ENCODE measurements at regions not wholly inside any gene's neighbourhood (a gene's known extent, or its start where the extent isn't known, plus 50 kb on each side); places are given as distances from the start of the nearest gene placed in this dataset.

DNA sequence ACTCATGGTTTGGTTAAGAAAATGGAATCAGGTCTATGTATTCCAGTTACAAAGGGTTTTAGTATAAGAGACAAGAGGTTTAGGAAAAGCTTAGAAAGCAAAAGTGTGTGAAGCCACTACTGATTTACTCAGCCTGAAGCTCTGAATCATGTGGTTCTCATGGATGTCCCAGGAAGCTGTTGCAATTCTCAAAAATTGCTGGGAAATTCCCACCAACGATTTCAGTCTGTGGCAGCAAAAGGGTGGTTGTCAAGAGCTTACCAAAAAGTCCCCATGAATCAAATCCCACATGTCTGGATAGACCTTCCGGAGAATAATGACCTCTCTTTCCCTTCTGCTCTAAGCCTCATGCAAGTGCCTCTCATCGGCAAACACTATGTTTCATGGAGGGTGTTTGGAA lies 929.9 kb downstream of the TLE4 start:
- TF ChIP-seq, protein P1, sequence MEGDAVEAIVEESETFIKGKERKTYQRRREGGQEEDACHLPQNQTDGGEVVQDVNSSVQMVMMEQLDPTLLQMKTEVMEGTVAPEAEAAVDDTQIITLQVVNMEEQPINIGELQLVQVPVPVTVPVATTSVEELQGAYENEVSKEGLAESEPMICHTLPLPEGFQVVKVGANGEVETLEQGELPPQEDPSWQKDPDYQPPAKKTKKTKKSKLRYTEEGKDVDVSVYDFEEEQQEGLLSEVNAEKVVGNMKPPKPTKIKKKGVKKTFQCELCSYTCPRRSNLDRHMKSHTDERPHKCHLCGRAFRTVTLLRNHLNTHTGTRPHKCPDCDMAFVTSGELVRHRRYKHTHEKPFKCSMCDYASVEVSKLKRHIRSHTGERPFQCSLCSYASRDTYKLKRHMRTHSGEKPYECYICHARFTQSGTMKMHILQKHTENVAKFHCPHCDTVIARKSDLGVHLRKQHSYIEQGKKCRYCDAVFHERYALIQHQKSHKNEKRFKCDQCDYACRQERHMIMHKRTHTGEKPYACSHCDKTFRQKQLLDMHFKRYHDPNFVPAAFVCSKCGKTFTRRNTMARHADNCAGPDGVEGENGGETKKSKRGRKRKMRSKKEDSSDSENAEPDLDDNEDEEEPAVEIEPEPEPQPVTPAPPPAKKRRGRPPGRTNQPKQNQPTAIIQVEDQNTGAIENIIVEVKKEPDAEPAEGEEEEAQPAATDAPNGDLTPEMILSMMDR (conservative IDR thresholded peaks at IDR 0.05) = no peak

DNA sequence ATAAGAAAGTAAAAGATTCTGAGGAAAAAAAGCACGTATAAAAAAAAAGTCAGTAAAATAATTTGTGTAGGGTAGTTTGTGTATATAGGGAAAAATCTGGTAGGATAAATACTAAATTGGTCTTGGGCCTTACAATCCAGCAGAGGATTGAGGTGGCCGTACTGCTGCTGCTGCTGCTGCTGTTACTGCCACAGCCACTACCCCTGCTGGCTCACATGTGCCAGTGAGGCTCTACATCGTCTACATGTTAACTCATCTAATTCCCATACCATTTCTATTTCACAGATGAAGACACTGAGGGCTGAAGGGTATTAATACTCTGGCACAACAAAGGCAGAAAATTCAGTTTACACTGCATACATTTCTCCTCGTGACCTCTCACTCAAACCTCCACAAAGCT lies 928.5 kb downstream of the TLE4 start:
- no peak overlapping the region for H3K27ac ChIP-seq
- no peak for TF ChIP-seq ZFX (IDR thresholded peaks at IDR 0.05)
- TF ChIP-seq, protein P1 (conservative IDR thresholded peaks at IDR 0.05) = no peak

More for the DNA sequence above, 929.9 kb downstream of the TLE4 start:
- no peak overlapping the region for H3K27ac ChIP-seq

- TF ChIP-seq, protein P1 (conservative IDR thresholded peaks at IDR 0.05) = no peak
- no peak for TF ChIP-seq ZFX (IDR thresholded peaks at IDR 0.05)
Observed at GRCh38 chr9:80498001-80498555, 926.3 kb downstream of the TLE4 start.

DNA sequence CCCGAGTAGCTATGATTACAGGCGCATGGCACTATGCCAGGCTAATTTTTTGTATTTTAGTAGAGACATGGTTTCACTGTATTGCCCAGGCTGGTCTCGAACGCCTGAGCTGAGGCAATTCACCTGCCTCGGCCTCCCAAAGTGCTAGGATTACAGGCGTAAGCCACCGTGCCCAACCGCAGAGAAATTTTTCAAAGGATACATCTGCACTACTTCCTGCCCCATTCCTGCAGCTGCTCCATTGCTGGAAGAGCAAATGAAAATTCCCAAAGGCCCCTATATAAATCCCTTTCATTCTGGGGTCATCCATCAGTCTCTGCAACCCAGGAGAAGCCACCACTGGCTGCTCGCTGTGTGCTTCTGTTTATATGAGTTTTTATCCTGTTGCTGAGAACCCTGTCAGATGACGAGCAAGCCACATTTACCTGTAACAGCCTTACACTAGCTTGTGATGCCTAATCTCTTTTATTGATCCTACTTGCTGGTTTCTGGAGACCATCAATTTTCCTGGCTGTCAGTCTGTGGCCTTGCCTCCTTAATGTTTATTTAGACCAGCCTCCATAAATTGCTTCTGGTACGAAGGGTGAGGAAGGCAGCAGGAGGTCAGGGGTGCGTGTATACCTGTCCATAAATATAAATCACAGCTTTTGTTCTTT lies 925.3 kb downstream of the TLE4 start:
- no peak for TF ChIP-seq ZFX (IDR thresholded peaks at IDR 0.05)
- TF ChIP-seq, protein P1 (conservative IDR thresholded peaks at IDR 0.05) = no peak
- no peak overlapping the region for H3K27ac ChIP-seq

More at GRCh38 chr9:80498001-80498555, 926.3 kb downstream of the TLE4 start:
- H3K27ac ChIP-seq = no peak overlapping the region

GRCh38 chr9:80493258-80493657 lies 921.5 kb downstream of the TLE4 start:
- TF ChIP-seq, protein P1 (conservative IDR thresholded peaks at IDR 0.05) = no peak
- TF ChIP-seq ZFX (IDR thresholded peaks at IDR 0.05) = no peak
- H3K27ac ChIP-seq = no peak overlapping the region

DNA sequence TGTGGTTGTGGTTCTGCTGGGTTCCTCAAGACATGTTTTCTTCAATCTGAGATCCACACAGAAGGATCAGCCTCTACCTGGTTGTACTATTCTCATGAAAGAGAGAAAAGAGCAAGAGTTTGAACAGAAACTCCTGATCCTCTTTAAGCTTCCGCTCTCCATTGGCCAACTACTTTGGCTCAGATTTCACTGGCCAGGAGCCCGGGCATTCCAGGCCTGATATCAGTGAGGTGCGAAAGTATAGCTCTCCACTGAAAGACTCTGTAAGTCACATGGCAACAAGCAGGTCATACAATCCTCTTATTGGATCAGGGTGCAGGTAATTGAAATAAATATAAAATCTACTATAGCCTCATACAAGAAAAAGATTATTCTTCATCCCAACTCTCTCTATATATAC lies 920.5 kb downstream of the TLE4 start:
- TF ChIP-seq, protein P1 (conservative IDR thresholded peaks at IDR 0.05) = no peak
- no peak for TF ChIP-seq ZFX (IDR thresholded peaks at IDR 0.05)
- no peak overlapping the region for H3K27ac ChIP-seq

DNA sequence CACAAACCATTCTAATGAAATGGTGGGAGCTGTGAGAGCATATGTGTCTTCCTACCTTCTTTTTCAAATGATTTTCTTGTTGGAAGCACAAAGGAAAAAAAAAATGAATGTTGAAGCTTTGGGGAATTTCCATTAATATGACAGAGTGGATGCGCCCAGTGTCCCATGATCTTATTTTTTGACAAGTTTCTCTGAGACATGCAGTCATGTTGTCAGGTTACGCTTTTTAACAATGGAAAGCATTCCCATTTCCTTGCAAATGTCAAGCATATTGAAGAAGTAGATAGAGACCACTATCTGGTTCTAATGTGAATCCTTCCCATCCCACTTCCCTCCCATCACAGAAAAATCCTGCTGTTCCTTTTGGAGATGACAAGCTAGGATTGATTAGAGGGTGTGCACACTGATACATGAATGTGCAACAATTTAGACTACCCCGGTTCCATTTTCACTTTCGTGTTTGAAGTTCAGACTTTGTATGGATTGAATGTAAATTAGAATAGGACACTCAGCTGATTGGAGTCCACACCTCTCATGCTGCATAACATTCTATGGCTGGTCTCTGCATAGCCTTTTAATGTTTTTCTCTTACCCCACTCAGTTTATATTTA lies 919.4 kb downstream of the TLE4 start:
- no peak for TF ChIP-seq ZFX (IDR thresholded peaks at IDR 0.05)
- TF ChIP-seq, protein P1 (conservative IDR thresholded peaks at IDR 0.05) = no peak
- H3K27ac ChIP-seq = no peak overlapping the region

Measured in C4-2B (cell line).